Stimulated activated naive CD8-positive, alpha-beta T cell treated with anti-CD3 and anti-CD28 coated beads, Interleukin-15, Interleukin-2, amounts not matched to agents 100 U/mL and 50 U/mL, for 24 hours (primary cell): ENCODE measurements at regions not wholly inside any gene's neighbourhood (a gene's known extent, or its start where the extent isn't known, plus 50 kb on each side); places are given as distances from the start of the nearest gene placed in this dataset.
"Not testable (repeated sequence)": the region's sequence is repeated elsewhere in the genome, so short reads cannot be mapped to it uniquely, and the experiment has no call there.

Experiments
- ATAC-seq: fragments of 150-1000 bp; cut with Tn5 transposase; one replicate; pipeline ENCODE4 v1.10.0; 2021
- DNase-seq: peaks from one replicate; pipeline ENCODE4 v3.0.0; 2021

DNA sequence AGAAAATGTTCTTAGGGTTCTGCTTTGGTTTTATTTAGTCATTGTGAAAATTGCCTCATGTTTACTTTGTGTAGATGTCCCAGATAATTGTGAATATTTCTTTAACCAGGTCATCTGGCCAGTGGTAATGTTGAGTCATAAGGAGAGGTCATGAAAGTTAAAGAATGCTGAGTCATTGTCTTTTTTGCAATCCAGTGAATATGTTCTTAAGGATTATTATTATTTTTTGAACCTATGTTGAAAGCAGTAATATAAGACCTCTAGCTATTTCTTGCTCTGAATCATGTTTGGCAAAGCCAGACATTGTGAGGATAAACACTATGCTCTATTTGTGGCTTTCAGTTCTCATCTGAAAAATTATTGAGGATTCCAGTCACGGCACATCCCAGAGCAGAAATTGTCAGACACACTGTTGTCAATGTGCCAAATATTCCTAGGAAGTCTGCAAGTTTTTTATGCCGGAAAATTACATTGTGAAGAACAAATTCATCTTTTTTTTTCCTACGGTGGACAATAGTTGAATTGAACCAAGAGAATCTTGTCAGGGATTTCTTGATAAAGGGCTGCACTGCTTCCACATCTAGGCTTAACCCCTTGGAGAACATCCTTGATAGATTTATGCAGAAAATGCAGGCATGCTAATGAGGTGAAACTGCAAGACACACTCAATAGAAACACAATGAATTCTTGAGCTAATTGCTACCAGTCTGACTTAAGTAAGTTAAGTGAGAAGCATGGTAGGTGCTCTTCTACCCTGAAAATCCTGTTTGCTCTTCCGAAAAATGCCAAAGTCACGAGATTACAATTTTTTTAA is 369.6 kb downstream of the ATP23 start:
- no peak for DNase-seq
- ATAC-seq = no peak

DNA sequence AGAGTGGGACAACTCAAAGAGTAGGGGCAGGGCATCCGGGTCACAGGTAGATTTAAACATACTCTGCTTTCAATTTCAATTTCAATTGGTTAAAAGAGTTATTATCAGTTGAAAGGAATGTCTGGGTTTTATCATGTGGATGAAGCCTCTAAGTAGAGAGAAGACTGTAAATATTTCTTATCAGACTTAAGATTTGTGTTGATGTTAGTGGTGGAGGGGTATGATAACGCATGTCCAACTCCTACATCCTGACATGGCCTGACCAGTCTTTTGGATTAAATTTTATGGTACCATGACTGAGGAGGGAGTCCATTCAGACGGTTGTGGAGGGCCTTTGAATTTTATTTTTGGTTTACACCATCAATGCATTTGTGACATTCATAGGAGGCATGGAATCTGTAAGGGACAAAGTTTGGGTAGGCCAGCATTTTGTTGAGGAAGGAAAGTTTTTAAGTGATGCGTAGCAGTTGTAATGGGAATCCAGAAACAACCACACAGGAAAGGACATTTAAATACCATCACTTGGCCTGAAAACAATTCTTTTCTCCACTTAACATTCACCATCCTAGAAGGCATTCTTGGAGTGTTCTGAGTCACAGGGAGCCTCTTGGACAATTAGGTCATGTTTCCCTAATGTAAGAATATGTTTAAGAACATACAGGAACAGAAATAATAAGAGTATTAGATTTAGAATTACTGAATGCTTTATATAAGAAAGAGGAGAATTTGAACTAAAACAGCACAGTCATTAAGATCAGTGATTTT is 371.9 kb downstream of the ATP23 start:
- ATAC-seq (no peak), DNase-seq (no peak)

DNA sequence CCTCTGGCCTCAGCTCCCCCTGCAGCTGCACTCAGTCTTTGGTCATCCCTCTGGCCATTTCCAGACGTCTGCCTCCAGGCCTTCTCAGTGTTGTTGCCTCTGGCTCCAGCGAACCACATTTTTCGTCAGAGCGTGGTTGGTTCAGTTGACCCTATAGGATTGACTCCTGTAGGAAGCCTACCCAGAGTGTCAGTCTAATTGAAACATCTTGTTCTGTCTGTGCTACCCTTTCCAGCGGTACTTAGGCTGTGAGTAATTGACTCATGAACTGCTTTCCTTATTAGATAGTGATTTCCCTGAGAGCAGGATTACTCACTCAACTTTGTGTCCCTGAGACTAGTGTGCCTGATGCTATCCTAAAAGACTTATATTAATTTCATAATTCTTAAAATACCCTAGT is 373.2 kb downstream of the ATP23 start:
- ATAC-seq (no peak), DNase-seq (no peak)

DNA sequence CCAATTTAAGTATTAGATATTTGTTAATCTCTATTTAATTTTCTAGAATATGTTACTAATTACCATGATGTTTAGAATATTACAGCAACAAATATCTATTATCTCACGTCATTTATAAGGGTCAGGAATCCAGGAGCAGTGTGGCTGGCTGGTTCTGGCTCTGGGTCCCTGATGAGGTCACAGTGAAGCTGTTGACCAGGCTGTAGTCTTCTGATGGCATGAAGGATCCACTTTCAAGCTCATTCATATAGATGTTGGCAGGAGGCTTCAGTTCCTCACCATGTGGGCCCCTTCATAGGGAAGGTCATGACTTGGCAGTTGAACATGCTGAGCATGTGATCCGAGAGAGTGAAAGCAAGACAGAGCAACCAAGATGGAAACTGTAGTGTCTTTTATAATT is 375.6 kb downstream of the ATP23 start:
- DNase-seq (no peak), ATAC-seq (no peak)

DNA sequence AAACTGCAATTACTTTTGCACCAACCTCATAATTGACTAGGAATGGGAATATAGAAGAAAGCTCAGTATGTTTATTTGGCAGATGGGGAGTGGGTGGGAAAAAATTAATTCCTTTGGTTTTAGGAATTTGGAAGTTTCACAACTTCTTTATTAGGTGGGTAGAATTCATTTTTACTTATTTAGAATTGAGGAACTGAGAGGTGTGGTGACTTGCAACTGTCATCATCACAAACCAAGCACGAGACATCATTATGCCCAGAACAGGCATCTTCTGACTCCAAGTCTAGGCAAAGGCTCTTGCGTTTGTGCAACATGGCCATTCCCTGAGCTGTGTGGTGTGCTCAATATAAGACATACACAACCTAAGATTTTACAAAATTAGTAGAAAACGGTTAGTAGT is 380.0 kb downstream of the ATP23 start:
- DNase-seq (no peak), ATAC-seq (no peak)

DNA sequence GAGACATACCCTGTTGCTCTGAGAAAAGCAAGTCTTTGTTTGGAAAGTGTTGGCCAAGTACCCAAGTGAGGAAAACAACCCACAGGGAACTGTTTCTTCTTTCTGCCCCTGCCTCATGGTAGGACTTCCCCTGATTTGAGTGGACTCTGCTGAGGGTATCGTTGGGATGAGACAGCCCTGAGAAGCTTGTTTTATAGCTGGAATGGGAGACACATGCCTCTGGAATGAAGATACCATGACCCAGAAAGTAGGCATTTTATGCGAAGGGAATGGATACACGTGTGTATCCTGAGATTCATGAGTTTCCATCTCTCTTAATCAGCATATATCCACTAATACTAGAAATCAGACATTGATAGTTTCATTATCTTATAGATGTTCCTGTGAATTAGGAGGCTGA is 382.3 kb downstream of the ATP23 start:
- ATAC-seq (no peak), DNase-seq (no peak)

DNA sequence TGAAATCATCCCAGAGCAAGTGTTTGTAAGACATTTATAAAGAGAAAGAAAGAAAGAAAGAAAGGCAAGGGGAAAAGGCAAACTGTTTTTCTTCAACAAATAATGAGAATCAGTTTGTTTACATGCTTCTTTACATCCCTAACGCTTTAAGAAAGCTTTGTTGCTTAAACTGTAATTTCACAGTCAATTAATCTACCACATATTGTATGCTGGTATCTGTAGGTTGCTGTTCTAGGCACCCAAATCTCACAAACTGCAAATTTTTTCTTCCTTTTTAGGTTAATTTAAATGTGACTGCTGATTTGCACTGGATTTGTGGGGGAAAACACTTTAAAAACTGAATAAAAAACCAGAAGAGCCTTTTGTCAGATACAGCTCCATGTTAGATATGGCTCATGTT is 384.2 kb downstream of the ATP23 start:
- no peak for ATAC-seq

DNA sequence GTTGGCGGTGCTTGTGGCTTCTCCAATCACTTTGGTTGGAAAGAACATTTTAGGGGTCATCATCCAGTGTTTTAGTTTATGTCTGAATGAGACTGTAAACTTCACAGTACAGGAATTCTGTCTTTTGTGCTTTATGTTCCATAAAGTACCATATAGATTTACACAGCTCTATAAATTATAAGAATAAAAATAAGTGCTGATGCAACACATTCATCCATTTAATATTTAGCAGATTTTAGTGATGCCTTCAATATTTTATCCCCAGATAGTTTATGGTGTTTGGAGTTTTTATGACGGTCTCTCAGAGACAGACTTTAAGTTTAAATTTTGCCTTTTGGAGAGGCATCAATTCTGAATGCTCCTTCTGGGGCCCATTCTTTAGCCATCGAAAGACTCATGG is 385.2 kb downstream of the ATP23 start:
- no peak for ATAC-seq
- no peak for DNase-seq

More for the DNA sequence above, 384.2 kb downstream of the ATP23 start:
- no peak for DNase-seq

DNA sequence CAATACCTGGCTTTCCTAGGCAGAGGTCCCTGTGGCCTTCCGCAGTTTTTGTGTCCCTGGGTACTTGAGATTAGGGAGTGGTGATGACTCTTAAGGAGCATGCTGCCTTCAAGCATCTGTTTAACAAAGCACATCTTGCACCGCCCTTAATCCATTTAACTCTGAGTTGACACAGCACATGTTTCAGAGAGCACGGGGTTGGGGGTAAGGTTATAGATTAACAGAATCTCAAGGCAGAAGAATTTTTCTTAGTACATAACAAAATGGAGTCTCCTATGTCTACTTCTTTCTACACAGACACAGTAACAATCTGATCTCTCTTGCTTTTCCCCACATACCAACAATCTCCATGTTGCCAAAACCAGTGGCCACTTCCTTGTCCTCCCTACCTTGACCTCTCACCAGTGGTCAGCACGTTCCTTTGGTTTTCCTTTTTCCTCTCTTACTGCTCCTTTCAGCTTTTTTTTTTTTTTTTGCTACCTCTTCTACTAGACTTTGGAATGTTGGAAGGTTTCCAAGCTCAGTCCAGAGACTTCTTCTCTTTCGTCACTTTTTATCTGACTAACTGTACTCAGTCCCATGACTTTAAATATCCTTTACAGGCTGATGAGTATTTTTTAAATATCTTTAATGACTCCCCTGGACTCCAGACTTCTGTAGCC is 395.3 kb downstream of the ATP23 start:
- not testable (repeated sequence) for DNase-seq, ATAC-seq

DNA sequence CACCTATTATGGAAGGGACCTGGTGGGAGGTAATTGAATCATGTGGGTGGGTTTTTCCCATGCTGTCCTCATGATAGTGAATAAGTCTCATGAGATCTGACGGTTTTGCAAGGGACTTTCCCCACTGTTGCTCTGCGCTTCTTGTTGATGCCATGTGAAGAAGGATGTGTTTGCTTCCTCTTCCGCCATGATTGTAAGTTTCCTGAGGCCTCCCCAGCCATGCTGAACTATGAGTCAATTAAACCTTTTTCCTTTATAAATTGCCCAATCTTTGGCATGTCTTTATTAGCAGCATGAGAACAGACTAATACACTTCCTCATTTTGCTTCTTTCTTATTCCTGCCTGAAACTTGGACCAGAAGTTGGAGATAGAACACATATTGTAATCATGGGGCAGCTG is 396.2 kb downstream of the ATP23 start:
- ATAC-seq, DNase-seq: not testable (repeated sequence)

DNA sequence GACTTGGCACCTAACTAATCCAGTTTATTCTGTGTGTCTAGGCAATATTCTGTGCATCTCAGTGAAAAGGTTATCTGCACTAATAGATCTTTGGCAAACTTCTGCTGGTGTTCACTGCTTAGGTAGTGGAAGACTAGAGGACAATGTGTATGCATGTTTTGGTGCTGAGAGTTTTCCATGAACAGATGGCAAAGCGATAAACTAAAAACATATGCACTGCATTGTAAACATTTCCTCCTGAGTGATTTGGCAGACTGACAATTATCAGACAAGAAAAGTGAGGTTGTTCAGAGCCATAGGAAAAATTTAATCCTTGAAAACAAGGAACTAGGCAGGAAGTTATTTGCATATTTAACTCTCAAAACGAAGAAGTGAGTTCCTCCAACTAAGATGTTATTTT is 400.4 kb downstream of the ATP23 start:
- no peak for ATAC-seq

DNA sequence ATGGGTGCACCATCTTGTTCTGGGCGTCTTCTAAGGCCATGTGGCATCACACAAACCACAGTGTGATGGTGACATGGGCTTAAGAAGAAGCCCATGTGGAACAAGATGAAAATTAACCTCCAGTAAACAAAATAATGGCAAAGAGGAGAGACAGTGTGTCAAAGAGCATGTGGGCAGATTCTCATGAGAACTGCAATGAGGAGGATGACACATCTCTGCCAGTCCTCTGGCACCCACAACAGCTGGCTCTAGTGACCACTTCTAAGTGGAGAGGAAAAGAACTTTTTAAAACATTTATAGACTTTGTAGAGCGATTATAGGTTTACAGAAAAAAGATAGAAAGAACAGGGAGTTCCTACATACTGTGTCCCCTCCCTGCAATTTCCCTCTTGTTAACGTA is 401.4 kb downstream of the ATP23 start:
- no peak for DNase-seq
- ATAC-seq = no peak

More for the DNA sequence above, 400.4 kb downstream of the ATP23 start:
- DNase-seq = no peak

DNA sequence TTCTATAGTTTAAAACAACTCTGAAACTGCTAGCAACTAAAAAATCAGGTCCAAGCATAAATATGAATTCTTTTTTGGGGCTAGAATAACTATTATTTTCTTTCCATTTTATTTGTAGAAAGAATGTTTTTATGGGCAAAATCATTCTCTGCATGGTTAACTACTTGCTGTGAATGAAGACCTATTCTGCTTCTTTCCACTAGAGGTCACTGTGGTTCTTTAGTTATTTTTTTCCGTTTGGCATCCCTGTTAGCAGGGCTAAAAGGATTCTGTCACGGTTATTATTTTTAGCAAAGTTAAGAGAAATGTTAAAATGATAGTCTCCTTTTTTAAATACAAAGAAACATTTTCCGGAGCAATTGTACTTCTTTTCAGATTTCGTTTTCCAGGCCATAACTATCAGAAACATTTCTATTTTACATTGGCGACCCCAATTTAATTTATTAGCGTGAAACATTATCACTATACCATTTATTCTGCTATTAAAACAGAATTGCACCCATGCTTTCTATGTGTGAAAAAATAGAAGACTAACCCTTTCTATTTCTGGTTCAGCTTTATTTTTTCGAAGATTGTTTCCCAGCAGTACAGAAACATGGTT is 404.8 kb downstream of the ATP23 start:
- ATAC-seq = no peak
- no peak for DNase-seq

DNA sequence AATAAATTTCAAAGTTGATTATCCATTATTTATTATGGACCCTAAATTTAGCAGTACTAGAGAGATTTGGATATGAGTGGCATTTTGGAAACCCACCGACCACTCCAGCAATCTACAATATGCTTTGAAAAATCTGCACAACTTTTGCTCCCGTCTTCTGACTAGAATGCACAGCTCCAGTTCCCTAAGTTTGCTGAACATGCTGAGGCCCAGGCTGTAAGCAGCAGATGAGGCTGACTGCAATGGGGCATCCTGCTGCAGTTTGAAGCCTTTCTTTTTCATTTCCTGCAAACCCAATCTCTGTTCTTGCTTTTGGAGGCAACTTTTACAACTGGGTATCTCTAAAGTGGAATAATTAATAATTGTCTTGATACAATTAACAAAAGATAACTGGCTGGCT is 405.8 kb downstream of the ATP23 start:
- DNase-seq (no peak), ATAC-seq (no peak)

DNA sequence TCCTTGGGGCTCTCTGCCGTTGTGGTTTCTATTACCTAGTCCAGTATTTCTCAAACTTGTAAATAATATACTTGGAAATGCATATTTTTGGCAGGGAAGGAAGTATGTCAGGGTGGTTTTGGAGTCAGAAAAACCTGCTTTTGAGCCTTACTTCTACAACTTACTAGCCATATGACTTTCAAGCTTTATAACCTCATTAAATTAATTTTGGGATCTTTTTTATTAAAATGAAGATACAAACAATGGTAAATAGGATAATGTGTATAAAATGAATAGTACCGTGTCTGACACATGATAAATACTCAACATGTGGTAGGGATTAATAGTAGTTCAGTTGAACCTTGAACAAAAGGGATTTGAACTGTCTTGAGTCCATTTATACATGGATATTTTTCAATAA is 406.3 kb downstream of the ATP23 start:
- ATAC-seq (no peak), DNase-seq (no peak)

DNA sequence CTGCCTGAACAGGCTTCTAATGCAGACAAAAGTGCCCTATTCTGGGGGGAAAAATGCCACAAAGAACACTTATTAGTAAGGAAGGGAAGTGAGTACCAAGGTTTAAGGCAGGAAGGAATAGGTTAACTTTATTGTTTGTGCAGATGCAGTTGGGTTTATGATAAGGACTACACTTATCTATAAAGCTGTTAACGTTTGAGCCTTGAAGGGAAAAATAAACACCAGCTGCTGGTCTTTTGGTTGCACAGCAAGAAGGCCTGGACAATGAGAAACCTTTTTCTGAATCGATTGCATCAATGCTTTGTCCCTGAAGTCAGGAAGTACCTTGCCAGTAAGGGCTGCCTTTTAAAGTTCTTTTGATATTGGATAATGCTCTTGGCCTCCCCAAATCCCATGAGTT is 407.8 kb downstream of the ATP23 start:
- ATAC-seq (no peak), DNase-seq (no peak)

DNA sequence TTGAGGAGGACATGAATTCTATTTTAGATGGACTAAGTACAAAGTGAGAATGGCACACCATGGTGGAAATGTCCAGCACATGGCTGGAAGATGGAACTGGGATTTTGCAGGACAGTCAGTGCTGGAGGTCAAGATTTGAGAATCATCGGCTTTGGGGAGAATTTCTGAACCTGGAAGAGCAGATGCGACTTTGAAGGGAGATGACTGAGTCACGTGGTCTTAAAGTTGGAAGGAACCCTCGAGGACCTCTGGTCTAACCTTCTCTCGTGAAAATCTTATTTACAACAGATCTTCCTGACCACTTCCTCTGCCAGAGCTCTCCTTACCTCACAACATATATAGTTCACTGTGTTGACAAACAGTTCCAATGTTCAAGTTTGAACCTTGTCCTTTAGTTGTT is 415.4 kb downstream of the ATP23 start:
- ATAC-seq (no peak), DNase-seq (no peak)

DNA sequence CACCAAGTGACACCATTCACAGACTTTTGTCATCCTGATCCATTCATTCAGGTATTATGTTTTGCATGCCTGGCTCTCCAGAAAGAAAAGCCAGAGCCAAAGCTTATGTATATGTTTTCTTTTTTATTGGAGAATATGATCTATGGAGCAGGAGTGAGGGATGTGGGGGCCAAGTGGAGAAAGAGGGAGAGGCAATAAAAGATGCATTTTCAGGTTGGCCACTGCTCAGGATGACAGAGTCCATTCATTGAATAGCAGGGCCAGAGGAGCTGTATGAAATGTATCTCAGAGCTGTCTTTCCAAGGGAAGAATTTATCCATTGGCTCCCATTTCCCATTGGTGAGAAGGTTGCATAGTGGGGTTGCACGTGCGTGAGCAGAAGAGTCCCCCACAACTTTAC is 416.1 kb downstream of the ATP23 start:
- ATAC-seq (no peak), DNase-seq (no peak)

DNA sequence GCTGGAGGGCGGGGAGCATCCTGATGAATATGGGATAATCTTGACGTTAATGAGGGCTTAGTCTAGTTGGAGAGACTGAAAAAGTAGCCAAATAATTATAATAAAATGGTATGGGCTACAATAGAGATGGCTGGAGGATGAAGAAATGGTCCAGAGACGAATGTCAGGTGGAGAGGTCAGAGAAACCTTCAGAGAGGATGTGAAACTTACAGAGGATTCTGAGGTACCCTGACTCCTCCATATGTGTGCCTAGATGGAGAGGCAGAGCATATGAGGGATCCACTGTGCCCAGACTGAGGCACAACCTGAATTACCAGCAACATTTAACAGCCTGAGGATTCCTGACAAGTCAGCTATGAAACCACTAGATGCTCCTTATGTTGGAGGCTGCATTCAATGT is 417.0 kb downstream of the ATP23 start:
- no peak for ATAC-seq
- DNase-seq = no peak

DNA sequence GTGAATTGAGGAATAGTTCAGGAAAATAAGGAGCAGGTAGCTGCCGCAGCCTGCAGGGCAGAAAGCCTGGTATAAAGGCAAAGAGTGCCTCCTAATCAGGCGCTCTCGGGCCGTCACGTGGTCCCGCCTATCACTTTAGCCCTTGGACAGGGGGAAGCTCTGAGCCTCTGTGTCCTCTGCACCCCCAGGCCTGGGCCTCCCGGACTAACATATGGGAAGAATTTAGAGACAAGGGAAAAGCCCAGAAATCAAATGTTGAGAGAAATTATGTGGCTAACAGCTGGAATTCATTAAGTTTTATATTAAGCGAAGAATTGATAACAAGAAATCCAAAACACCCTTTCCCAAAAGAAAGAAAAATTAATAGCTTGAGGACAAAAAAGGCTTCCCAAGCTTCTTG is 417.7 kb downstream of the ATP23 start:
- no peak for DNase-seq

DNA sequence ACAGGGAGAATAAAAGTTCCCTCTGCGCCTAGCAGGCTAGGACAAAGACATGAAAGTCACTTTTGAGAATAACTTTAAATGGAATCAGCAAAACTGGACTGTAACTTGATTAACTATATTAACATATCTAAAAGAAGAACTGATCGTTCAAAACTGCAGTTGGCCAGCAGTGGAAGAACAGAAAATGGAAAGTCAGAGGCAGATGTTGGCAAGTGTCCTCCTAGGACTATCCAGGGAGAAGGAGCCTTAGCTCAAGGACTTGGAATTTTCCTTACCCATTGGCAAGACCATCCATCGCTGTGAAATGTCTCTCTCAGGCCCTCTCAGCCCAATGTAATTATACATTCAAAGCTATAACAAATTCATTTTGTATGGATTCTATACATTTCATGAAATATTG is 419.7 kb downstream of the ATP23 start:
- DNase-seq = no peak
- no peak for ATAC-seq

More for the DNA sequence above, 417.7 kb downstream of the ATP23 start:
- ATAC-seq = no peak

DNA sequence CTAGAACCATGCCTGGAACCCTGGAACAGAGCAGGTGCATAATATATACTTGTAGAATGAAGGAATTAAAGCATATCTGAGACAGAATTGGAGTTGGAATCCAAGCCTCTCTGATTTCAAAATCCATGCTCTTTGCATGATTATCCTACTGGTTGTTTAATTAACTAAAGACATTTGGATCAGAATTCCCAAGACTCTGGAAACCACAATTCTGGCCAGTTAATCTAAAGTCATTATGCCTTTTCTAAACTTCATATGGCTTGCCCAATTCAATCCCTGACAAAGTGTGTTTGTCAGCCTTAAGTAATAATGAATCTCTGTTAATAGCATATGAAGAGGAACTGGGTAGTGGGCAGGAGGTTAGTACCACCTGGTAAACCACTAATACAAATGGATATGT is 422.6 kb downstream of the ATP23 start:
- ATAC-seq = no peak
- no peak for DNase-seq
